MCF 10A (cell line): ENCODE measurements at regions not wholly inside any gene's neighbourhood (a gene's known extent, or its start where the extent isn't known, plus 50 kb on each side); places are given as distances from the start of the nearest gene placed in this dataset.

Experiments
- BruUV-seq: library from RNA; stranded (reverse); fragments of 400-500 nt; replicated peaks from 2 replicates; lab custom pipeline; 2021; lab: Mats Ljungman, UMichigan
- CTCF ChIA-PET: fragments of 300-600 bp; sonication (Branson Sonifier 250); formaldehyde crosslinking; extraction: SDS; loops from one replicate; lab custom pipeline; 2021; ENCODE audit warnings: antibody characterized with exemption, inconsistent platforms; lab: Yijun Ruan, JAX
- POLR2A ChIA-PET: fragments of 300-600, 350-650 bp; sonication (Branson Sonifier 250); formaldehyde crosslinking; extraction: SDS; loops from one replicate; lab custom pipeline; 2020; ENCODE audit warnings: antibody characterized with exemption, inconsistent platforms; lab: Yijun Ruan, JAX
- DNase-seq: peaks from one replicate; pipeline ENCODE4 v3.0.0-alpha.2; 2018; ENCODE audit not compliant: unreplicated experiment
- H3K27ac Mint-ChIP-seq: one replicate; pipeline ENCODE4 v1.8.0; 2022; ENCODE audit warnings: mild to moderate bottlenecking, low read depth, mixed read lengths; ENCODE audit not compliant: unreplicated experiment
- H3K27me3 Mint-ChIP-seq: one replicate; pipeline ENCODE4 v1.8.0; 2022; ENCODE audit warnings: mixed read lengths; ENCODE audit not compliant: insufficient read depth, unreplicated experiment
- H3K36me3 Mint-ChIP-seq: one replicate; pipeline ENCODE4 v1.8.0; 2022; ENCODE audit warnings: mild to moderate bottlenecking, moderate library complexity, mixed read lengths; ENCODE audit not compliant: insufficient read depth, unreplicated experiment
- H3K4me1 Mint-ChIP-seq: one replicate; pipeline ENCODE4 v1.8.0; 2022; ENCODE audit warnings: mixed read lengths; ENCODE audit not compliant: insufficient read depth, unreplicated experiment
- H3K4me3 Mint-ChIP-seq: one replicate; pipeline ENCODE4 v1.8.0; 2022; ENCODE audit warnings: mild to moderate bottlenecking, moderate library complexity, mixed read lengths; ENCODE audit not compliant: unreplicated experiment
- H3K9me3 Mint-ChIP-seq: one replicate; pipeline ENCODE4 v1.8.0; 2022; ENCODE audit warnings: mixed read lengths; ENCODE audit not compliant: unreplicated experiment
- intact Hi-C: fragments of 100-400 bp; cut with micrococcal nuclease; formaldehyde crosslinking; loops from 2 replicates; pipeline ENCODE4 v1.14.1; 2022
- TF ChIP-seq, protein P1 (sequence below): fragments of 200-600 bp; IDR thresholded peaks from one replicate; pipeline ENCODE4 v1.8.0; 2022; ENCODE audit warnings: antibody characterized with exemption, mild to moderate bottlenecking; ENCODE audit not compliant: unreplicated experiment

DNA sequence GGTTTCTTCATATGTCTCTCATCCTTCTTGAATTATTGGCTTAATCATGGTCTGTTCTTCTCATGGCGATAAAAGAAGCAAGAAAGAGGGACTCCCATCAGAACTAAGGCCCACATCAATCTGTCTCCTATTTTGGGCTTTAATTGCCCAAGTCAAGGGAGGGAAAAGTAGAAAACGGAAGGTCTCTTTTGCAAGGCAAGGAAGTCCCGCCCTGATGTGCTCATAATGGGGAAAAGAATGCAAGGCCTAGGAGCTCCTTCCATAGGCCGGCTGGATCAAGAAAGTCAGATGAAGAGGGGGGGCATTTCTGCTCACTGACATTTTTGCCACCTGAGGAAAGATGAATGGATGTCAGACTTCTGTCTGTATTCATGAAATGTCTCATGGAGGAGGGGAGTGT lies 127.7 kb upstream of the RPS6KA3 start:
- H3K4me3 Mint-ChIP-seq: no peak overlapping the region
- no TSS peak for BruUV-seq
- intact Hi-C loops: no loop called here
- ChIA-PET POLR2A (no interaction called here), CTCF (interaction anchor here (0.7 to 1.0 kb wide), 3 partner anchors 17 to 142 kb away, joined by 3 to 4 read pairs (median 4); no protein-coding TSS in a partner anchor)
- no peaks in the 10 kb centered on the region for H3K9me3 Mint-ChIP-seq
- no peak overlapping the region for H3K27ac Mint-ChIP-seq
- peaks cover 5% of the 10 kb centered on the region for H3K4me1 Mint-ChIP-seq
- DNase-seq: no peak
- H3K27me3 Mint-ChIP-seq: peaks cover 55% of the 10 kb centered on the region
- TF ChIP-seq, protein P1, sequence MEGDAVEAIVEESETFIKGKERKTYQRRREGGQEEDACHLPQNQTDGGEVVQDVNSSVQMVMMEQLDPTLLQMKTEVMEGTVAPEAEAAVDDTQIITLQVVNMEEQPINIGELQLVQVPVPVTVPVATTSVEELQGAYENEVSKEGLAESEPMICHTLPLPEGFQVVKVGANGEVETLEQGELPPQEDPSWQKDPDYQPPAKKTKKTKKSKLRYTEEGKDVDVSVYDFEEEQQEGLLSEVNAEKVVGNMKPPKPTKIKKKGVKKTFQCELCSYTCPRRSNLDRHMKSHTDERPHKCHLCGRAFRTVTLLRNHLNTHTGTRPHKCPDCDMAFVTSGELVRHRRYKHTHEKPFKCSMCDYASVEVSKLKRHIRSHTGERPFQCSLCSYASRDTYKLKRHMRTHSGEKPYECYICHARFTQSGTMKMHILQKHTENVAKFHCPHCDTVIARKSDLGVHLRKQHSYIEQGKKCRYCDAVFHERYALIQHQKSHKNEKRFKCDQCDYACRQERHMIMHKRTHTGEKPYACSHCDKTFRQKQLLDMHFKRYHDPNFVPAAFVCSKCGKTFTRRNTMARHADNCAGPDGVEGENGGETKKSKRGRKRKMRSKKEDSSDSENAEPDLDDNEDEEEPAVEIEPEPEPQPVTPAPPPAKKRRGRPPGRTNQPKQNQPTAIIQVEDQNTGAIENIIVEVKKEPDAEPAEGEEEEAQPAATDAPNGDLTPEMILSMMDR: no peak
- no peaks in the 10 kb centered on the region for H3K36me3 Mint-ChIP-seq

DNA sequence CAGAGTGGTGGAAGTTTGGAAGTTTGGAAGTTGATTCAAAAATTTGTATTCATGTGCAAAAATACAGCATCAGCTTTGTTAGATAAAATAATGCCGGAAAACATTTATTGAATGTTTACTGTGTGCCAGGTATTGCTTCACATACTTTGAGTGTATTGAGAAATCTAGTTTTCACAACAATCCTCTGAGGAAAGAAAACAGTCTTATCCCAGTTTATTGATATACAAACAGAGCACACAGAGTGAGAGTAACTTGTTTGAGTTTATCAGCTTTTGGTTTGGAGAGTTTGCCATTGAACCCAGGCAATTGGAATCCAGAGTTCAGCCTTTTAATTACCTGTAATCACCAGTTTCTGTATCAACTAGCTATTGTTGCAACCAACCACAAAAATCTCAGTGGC lies 127.2 kb upstream of the RPS6KA3 start:
- Mint-ChIP-seq H3K9me3 (no peaks in the 10 kb centered on the region), H3K4me1 (peaks cover 5% of the 10 kb centered on the region), H3K36me3 (no peaks in the 10 kb centered on the region), H3K27ac (no peak overlapping the region), H3K27me3 (peaks cover 57% of the 10 kb centered on the region), H3K4me3 (no peak overlapping the region)
- ChIA-PET POLR2A (interaction anchor here (0.7 kb wide), 1 partner anchor 515 kb away, joined by 3 read pairs; no protein-coding TSS in a partner anchor), CTCF (interaction anchor here (0.7 to 1.0 kb wide), 2 partner anchors 15 to 44 kb away, joined by 4 read pairs; no protein-coding TSS in a partner anchor)
- no TSS peak for BruUV-seq
- TF ChIP-seq, protein P1: no peak
- DNase-seq: no peak
- intact Hi-C loops: no loop called here

DNA sequence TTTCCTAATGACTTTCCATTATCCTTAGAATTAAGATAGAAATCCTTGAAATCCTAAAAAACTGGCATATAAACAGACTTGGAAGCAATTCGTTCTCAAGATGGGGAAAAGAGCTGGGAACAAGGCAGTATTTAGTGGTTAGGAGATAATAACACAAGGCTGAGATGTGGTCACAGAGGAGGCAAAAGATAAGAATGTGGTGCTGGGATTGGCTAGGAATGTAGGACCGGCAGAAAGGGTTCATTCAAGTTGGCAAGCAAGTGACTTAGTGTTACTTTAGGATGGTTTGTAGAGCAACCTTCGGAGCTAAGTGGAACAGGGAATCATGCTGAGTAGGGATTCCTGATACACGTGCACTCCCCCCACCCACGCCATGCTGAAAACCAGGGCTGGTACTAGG lies 121.9 kb upstream of the RPS6KA3 start:
- Mint-ChIP-seq H3K9me3 (no peaks in the 10 kb centered on the region), H3K36me3 (no peaks in the 10 kb centered on the region), H3K27ac (no peak overlapping the region), H3K4me1 (no peaks in the 10 kb centered on the region), H3K27me3 (peaks cover 36% of the 10 kb centered on the region), H3K4me3 (no peak overlapping the region)
- CTCF ChIA-PET: no interaction called here
- POLR2A ChIA-PET: no interaction called here
- no TSS peak for BruUV-seq
- no peak for DNase-seq
- intact Hi-C loops: no loop called here
- TF ChIP-seq, protein P1: no peak

DNA sequence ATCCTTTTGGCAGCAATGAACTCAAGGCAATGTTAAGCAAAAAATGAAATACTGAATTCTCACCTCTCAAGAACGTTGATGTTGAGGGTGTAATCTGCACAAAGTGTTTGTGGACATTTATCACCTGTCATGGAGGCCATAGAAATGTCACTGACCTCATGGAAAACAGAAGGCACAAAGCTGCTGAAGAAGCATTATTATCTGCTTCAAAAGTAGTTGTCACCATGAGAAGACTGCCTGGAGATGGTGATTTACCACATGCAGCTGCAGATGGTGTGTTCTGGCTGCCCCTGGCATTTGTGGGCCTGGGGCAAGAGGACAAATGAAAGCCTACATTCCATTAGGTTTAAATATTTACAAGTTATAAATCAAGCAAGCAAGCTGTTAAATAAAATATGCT lies 116.8 kb upstream of the RPS6KA3 start:
- Mint-ChIP-seq H3K4me1 (peaks cover 12% of the 10 kb centered on the region), H3K9me3 (no peaks in the 10 kb centered on the region), H3K27me3 (peaks cover 39% of the 10 kb centered on the region), H3K36me3 (no peaks in the 10 kb centered on the region), H3K27ac (no peak overlapping the region), H3K4me3 (no peak overlapping the region)
- BruUV-seq: no TSS peak
- no peak for DNase-seq
- intact Hi-C loops: no loop called here
- POLR2A ChIA-PET: no interaction called here
- CTCF ChIA-PET: no interaction called here
- TF ChIP-seq, protein P1: no peak
